ENCODE measurements at regions not wholly inside any gene's neighbourhood (a gene's known extent, or its start where the extent isn't known, plus 50 kb on each side); places are given as distances from the start of the nearest gene placed in this dataset.

GRCh38 chr4:135239964-135240363 lies 1038.4 kb upstream of the PABPC4L start:
- H3K4me3 ChIP-seq (ENCODE audit: low read length): no peak overlapping the region
- TF ChIP-seq CTCF (conservative IDR thresholded peaks at IDR 0.05; ENCODE audit: low read depth, low read length): no peak
- ATAC-seq (no peak), DNase-seq (no peak)
- no peaks in the 10 kb centered on the region for H3F3A ChIP-seq (ENCODE audit: low read length, unreplicated experiment)
- H3K36me3 ChIP-seq (ENCODE audit: low read depth, low read length): no peaks in the 10 kb centered on the region
- H3K27ac ChIP-seq (ENCODE audit: low read length): no peak overlapping the region
- CTCF ChIA-PET: no interaction called here
- H3K4me1 ChIP-seq (ENCODE audit: insufficient read depth, low read length): no peaks in the 10 kb centered on the region
- no peaks in the 10 kb centered on the region for H4K20me1 ChIP-seq (ENCODE audit: low read length)
- H3K4me2 ChIP-seq (ENCODE audit: low read length): no peak overlapping the region
- H3K79me2 ChIP-seq (ENCODE audit: low read length): no peaks in the 10 kb centered on the region
- BruUV-seq (replicated peaks): no TSS peak
- no peaks in the 10 kb centered on the region for H3K9me3 ChIP-seq (ENCODE audit: low read length)
- H2AFZ ChIP-seq (ENCODE audit: low read length): no peak overlapping the region
- intact Hi-C loops (cut with micrococcal nuclease): no loop called here
- no peak overlapping the region for H3K9ac ChIP-seq (ENCODE audit: low read length)
- no peaks in the 10 kb centered on the region for H3K9me2 ChIP-seq (replicated peaks; ENCODE audit: low read length)
- H3K27me3 ChIP-seq (ENCODE audit: low read length): no peaks in the 10 kb centered on the region
- POLR2A ChIA-PET (ENCODE audit: unreplicated experiment): no interaction called here

GRCh38 chr4:135238940-135239339 lies 1037.4 kb upstream of the PABPC4L start:
- Histone ChIP-seq H3K9ac (ENCODE audit: low read length) (no peak overlapping the region), H3K9me3 (ENCODE audit: low read length) (no peaks in the 10 kb centered on the region), H3F3A (ENCODE audit: low read length, unreplicated experiment) (no peaks in the 10 kb centered on the region), H3K9me2 (replicated peaks; ENCODE audit: low read length) (no peaks in the 10 kb centered on the region), H3K27me3 (ENCODE audit: low read length) (no peaks in the 10 kb centered on the region), H2AFZ (ENCODE audit: low read length) (no peak overlapping the region), H3K79me2 (ENCODE audit: low read length) (no peaks in the 10 kb centered on the region), H3K4me3 (ENCODE audit: low read length) (no peak overlapping the region), H3K4me2 (ENCODE audit: low read length) (no peak overlapping the region), H4K20me1 (ENCODE audit: low read length) (no peaks in the 10 kb centered on the region), H3K27ac (ENCODE audit: low read length) (no peak overlapping the region), H3K36me3 (ENCODE audit: low read depth, low read length) (no peaks in the 10 kb centered on the region), H3K4me1 (ENCODE audit: insufficient read depth, low read length) (no peaks in the 10 kb centered on the region)
- intact Hi-C loops (cut with micrococcal nuclease): no loop called here
- no peak for DNase-seq
- no TSS peak for BruUV-seq (replicated peaks)
- ChIA-PET CTCF (no interaction called here), POLR2A (ENCODE audit: unreplicated experiment) (no interaction called here)
- ATAC-seq: no peak
- TF ChIP-seq EZH2phosphoT487 (IDR thresholded peaks at IDR 0.05; ENCODE audit: borderline replicate concordance, low read length) (no peak), EZH2 (IDR thresholded peaks at IDR 0.05; ENCODE audit: low read length, unreplicated experiment) (no peak), CTCF (conservative IDR thresholded peaks at IDR 0.05; ENCODE audit: low read depth, low read length) (no peak)

- Histone ChIP-seq H3F3A (ENCODE audit: low read length, unreplicated experiment) (no peaks in the 10 kb centered on the region), H3K4me1 (ENCODE audit: insufficient read depth, low read length) (no peaks in the 10 kb centered on the region), H3K79me2 (ENCODE audit: low read length) (no peaks in the 10 kb centered on the region), H3K4me3 (ENCODE audit: low read length) (no peak overlapping the region), H4K20me1 (ENCODE audit: low read length) (no peaks in the 10 kb centered on the region), H3K9ac (ENCODE audit: low read length) (no peak overlapping the region), H3K4me2 (ENCODE audit: low read length) (no peak overlapping the region), H3K9me2 (replicated peaks; ENCODE audit: low read length) (no peaks in the 10 kb centered on the region), H3K27ac (ENCODE audit: low read length) (no peak overlapping the region), H3K27me3 (ENCODE audit: low read length) (no peaks in the 10 kb centered on the region), H3K36me3 (ENCODE audit: low read depth, low read length) (no peaks in the 10 kb centered on the region), H2AFZ (ENCODE audit: low read length) (no peak overlapping the region), H3K9me3 (ENCODE audit: low read length) (no peaks in the 10 kb centered on the region)
- no TSS peak for BruUV-seq (replicated peaks)
- no peak for DNase-seq
- ATAC-seq: no peak
- no peak for TF ChIP-seq CTCF (conservative IDR thresholded peaks at IDR 0.05; ENCODE audit: low read depth, low read length)
- TF ChIP-seq EZH2 (IDR thresholded peaks at IDR 0.05; ENCODE audit: low read length, unreplicated experiment): no peak
- no peak for TF ChIP-seq EZH2phosphoT487 (IDR thresholded peaks at IDR 0.05; ENCODE audit: borderline replicate concordance, low read length)
- intact Hi-C loops (cut with micrococcal nuclease): no loop called here
- ChIA-PET CTCF (no interaction called here), POLR2A (ENCODE audit: unreplicated experiment) (no interaction called here)
Observed at GRCh38 chr4:135236048-135236447, 1034.5 kb upstream of the PABPC4L start.

Measured in PC-3 (cell line).